ENCODE measurements at regions not wholly inside any gene's neighbourhood (a gene's known extent, or its start where the extent isn't known, plus 50 kb on each side); places are given as distances from the start of the nearest gene placed in this dataset.

GRCh38 chr4:94155404-94155803, 52.3 kb upstream of the SMARCAD1 start:
- DNase-seq = peak; percentile 8

GRCh38 chr4:94156826-94157225, 50.8 kb upstream of the SMARCAD1 start:
- no peak for DNase-seq

All from hematopoietic multipotent progenitor cell treated with erythropoietin and hydrocortisone succinate and interleukin-3 and kit ligand, for 4 days (in vitro differentiated cells).